Activated B cell treated with CpG ODN at 0.5 μM for 24 hours (primary cell): ENCODE measurements at regions not wholly inside any gene's neighbourhood (a gene's known extent, or its start where the extent isn't known, plus 50 kb on each side); places are given as distances from the start of the nearest gene placed in this dataset.

ENCODE experiments used
- ATAC-seq: fragments of 200-7000 bp; cut with Tn5 transposase; one replicate; pipeline ENCODE4 v1.10.0; 2021; ENCODE audit warnings: low read depth, mild to moderate bottlenecking, moderate library complexity
- CTCF ChIA-PET: fragments of 350-600 bp; sonication (Branson Sonifier 250); formaldehyde crosslinking; loops from one replicate; lab custom pipeline; 2021; ENCODE audit warnings: antibody characterized with exemption; lab: Charles Lee
- POLR2A ChIA-PET: fragments of 350-600 bp; sonication (Branson Sonifier 250); formaldehyde crosslinking; loops from one replicate; lab custom pipeline; 2021; ENCODE audit warnings: antibody characterized with exemption; lab: Charles Lee
- DNase-seq: peaks from one replicate; pipeline ENCODE4 v3.0.0; 2022
- H3K27ac Mint-ChIP-seq: one replicate; pipeline ENCODE4 v1.8.0; 2020; ENCODE audit warnings: mixed read lengths
- H3K27me3 Mint-ChIP-seq: one replicate; pipeline ENCODE4 v1.8.0; 2021; ENCODE audit warnings: mixed read lengths
- H3K36me3 Mint-ChIP-seq: one replicate; pipeline ENCODE4 v1.8.0; 2021; ENCODE audit warnings: low read depth, mixed read lengths
- H3K4me1 Mint-ChIP-seq: one replicate; pipeline ENCODE4 v1.8.0; 2021; ENCODE audit warnings: mixed read lengths
- H3K4me3 Mint-ChIP-seq: one replicate; pipeline ENCODE4 v1.8.0; 2020; ENCODE audit warnings: mild to moderate bottlenecking, mixed read lengths
- H3K9me3 Mint-ChIP-seq: one replicate; pipeline ENCODE4 v1.8.0; 2020; ENCODE audit warnings: mixed read lengths
- intact Hi-C: fragments of 100-400 bp; cut with micrococcal nuclease; formaldehyde crosslinking; loops from one replicate; pipeline ENCODE4 v1.15.1; 2024
- TF ChIP-seq, protein P1 (sequence below): fragments of 200-600 bp; IDR thresholded peaks from one replicate; pipeline ENCODE4 v1.8.0; 2022; ENCODE audit warnings: antibody characterized with exemption, mild to moderate bottlenecking

DNA sequence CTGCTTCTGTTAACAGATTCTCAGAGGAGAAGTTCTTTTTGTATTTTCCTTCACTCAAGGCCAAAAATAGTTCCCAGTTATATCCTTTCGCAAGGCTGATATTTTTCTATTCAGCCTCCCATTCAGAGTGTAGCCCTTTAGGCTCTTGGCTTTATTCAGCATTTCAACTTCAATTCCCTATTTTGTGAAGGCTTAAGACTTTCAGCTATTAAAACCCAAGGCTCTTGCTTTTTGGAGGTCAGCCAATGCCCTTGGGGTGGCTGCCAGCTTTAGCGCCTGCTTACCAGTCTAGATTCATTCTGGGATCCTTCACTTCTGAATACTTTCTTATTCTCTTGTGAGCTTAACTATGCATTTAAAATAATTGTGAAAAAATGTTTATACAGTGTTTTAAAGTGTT is 57.3 kb upstream of the ADGRA3 start:
- DNase-seq (no peak), ATAC-seq (no peak)
- H3K4me1 Mint-ChIP-seq: no peaks in the 10 kb centered on the region
- TF ChIP-seq, protein P1, sequence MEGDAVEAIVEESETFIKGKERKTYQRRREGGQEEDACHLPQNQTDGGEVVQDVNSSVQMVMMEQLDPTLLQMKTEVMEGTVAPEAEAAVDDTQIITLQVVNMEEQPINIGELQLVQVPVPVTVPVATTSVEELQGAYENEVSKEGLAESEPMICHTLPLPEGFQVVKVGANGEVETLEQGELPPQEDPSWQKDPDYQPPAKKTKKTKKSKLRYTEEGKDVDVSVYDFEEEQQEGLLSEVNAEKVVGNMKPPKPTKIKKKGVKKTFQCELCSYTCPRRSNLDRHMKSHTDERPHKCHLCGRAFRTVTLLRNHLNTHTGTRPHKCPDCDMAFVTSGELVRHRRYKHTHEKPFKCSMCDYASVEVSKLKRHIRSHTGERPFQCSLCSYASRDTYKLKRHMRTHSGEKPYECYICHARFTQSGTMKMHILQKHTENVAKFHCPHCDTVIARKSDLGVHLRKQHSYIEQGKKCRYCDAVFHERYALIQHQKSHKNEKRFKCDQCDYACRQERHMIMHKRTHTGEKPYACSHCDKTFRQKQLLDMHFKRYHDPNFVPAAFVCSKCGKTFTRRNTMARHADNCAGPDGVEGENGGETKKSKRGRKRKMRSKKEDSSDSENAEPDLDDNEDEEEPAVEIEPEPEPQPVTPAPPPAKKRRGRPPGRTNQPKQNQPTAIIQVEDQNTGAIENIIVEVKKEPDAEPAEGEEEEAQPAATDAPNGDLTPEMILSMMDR: no peak
- intact Hi-C loops: no loop called here
- peaks cover 11% of the 10 kb centered on the region for H3K9me3 Mint-ChIP-seq
- POLR2A ChIA-PET: no interaction called here
- H3K4me3 Mint-ChIP-seq: no peak overlapping the region
- no peaks in the 10 kb centered on the region for H3K27me3 Mint-ChIP-seq
- CTCF ChIA-PET: no interaction called here
- no peaks in the 10 kb centered on the region for H3K36me3 Mint-ChIP-seq
- no peak overlapping the region for H3K27ac Mint-ChIP-seq

DNA sequence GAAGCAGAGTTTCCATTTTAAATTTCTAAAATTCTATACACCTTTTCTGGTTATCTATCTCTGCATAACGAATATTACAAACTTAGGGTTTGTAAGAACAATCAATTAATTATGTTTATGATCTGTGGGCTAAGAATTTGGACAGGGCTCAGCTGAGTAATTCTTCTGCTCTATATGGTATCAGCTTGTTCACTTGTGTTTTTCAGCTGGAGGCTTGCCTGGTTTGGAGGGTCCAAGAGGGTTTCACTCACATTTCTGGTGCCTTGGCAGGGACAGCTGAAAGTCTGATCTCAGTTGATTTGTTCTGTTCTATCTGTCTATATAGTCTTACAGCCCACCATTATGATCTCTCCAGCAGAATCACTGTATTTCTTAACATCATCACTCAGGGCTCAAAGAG is 57.8 kb upstream of the ADGRA3 start:
- TF ChIP-seq, protein P1: no peak
- no peak overlapping the region for H3K4me3 Mint-ChIP-seq
- H3K27me3 Mint-ChIP-seq: no peaks in the 10 kb centered on the region
- no peak overlapping the region for H3K27ac Mint-ChIP-seq
- ChIA-PET POLR2A (no interaction called here), CTCF (no interaction called here)
- H3K36me3 Mint-ChIP-seq: no peaks in the 10 kb centered on the region
- peaks cover 11% of the 10 kb centered on the region for H3K9me3 Mint-ChIP-seq
- intact Hi-C loops: no loop called here
- DNase-seq (no peak), ATAC-seq (no peak)
- H3K4me1 Mint-ChIP-seq: no peaks in the 10 kb centered on the region

DNA sequence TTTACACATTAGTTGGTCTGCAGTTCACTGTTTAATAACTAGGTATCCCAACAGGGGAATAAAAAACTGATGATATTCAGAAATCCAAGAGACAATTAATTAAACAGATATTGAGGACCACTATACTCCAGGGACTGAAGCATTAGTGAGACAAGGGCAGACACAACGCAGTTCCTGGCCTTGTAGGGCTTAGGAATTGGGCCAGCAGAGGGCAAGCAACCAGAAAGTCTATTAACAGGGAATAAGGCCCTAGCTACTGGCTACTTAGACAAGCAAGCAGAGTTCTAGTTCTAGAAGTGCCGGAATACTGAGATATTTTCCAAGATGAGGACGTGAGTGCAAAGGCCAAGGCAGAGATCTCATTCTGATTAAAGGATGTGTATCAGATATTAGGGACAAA is 58.6 kb upstream of the ADGRA3 start:
- peaks cover 11% of the 10 kb centered on the region for H3K9me3 Mint-ChIP-seq
- H3K27ac Mint-ChIP-seq: no peak overlapping the region
- no peaks in the 10 kb centered on the region for H3K27me3 Mint-ChIP-seq
- intact Hi-C loops: no loop called here
- DNase-seq (no peak), ATAC-seq (no peak)
- ChIA-PET CTCF (no interaction called here), POLR2A (no interaction called here)
- H3K4me1 Mint-ChIP-seq: no peaks in the 10 kb centered on the region
- no peak overlapping the region for H3K4me3 Mint-ChIP-seq
- TF ChIP-seq, protein P1: no peak
- H3K36me3 Mint-ChIP-seq: no peaks in the 10 kb centered on the region

DNA sequence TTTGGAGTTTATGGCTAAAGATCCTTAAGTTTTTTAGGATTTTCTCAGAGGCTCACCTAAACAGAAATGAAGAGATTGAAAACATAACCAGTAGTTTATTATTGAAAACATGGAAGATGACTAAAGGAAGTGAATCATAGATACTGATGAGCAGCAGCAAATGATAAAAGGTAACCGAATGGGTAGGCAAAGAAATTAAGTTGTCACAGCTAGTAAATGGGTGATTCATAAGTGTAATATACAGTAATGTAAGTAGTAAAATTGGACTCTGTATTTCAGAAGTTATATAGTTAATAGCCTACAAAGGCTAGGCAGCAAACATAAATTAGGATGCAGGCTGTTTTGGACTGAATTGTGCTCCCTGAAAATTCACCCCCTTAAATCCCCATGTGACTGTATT is 59.0 kb upstream of the ADGRA3 start:
- H3K4me3 Mint-ChIP-seq: no peak overlapping the region
- H3K4me1 Mint-ChIP-seq: no peaks in the 10 kb centered on the region
- no peak overlapping the region for H3K27ac Mint-ChIP-seq
- POLR2A ChIA-PET: no interaction called here
- CTCF ChIA-PET: no interaction called here
- intact Hi-C loops: no loop called here
- H3K36me3 Mint-ChIP-seq: no peaks in the 10 kb centered on the region
- H3K27me3 Mint-ChIP-seq: no peaks in the 10 kb centered on the region
- DNase-seq (no peak), ATAC-seq (no peak)
- H3K9me3 Mint-ChIP-seq: peaks cover 8% of the 10 kb centered on the region
- TF ChIP-seq, protein P1: no peak

DNA sequence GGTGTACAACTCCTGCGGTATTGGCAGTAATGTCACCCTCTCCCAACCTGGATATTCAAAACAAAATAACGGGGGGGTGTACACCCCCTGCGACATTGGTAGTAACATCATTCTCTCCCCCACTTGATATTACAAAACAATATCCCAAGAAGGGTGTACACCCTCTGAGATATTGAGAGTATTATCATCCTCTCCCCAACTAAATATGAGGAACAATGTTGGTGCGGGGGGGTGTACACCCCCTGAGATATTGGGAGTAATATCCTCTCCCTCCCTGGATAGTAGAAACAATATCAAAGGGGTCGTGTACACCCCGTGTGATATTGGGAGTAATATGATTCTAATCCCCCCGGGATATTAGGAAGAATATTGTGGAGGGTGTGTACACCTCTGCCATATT is 71.4 kb upstream of the ADGRA3 start:
- no peak for ATAC-seq
- intact Hi-C loops: no loop called here
- H3K9me3 Mint-ChIP-seq: no peaks in the 10 kb centered on the region
- H3K27me3 Mint-ChIP-seq: no peaks in the 10 kb centered on the region
- POLR2A ChIA-PET: no interaction called here
- no peaks in the 10 kb centered on the region for H3K4me1 Mint-ChIP-seq
- CTCF ChIA-PET: no interaction called here
- no peak for DNase-seq
- no peak overlapping the region for H3K27ac Mint-ChIP-seq
- no peaks in the 10 kb centered on the region for H3K36me3 Mint-ChIP-seq
- no peak overlapping the region for H3K4me3 Mint-ChIP-seq
- TF ChIP-seq, protein P1: no peak
